ENCODE measurements at regions not wholly inside any gene's neighbourhood (a gene's known extent, or its start where the extent isn't known, plus 50 kb on each side); places are given as distances from the start of the nearest gene placed in this dataset.
A peak's percentile ranks its signal among the peaks of the same experiment; 100 is the strongest.
"Not testable (repeated sequence)": the region's sequence is repeated elsewhere in the genome, so short reads cannot be mapped to it uniquely, and the experiment has no call there.

GRCh38 chr5:126030698-126031097, 392.5 kb upstream of the GRAMD2B start:
- DNase-seq (ENCODE audit: low read depth, low spot score), result no peak
- in situ Hi-C loops (cut with HindIII; ENCODE audit: low pct_unique_long_range_greater_than_20kb, low sequenced_read_pairs), result no loop called here

GRCh38 chr5:126031989-126032716, 391.1 kb upstream of the GRAMD2B start:
- peak; percentile 10 for DNase-seq (ENCODE audit: low read depth, low spot score)

GRCh38 chr5:126043688-126044087, 379.5 kb upstream of the GRAMD2B start:
- in situ Hi-C loops (cut with HindIII; ENCODE audit: low pct_unique_long_range_greater_than_20kb, low sequenced_read_pairs), result no loop called here
- DNase-seq (ENCODE audit: low read depth, low spot score), result peak; percentile 7

More at GRCh38 chr5:126031989-126032716, 391.1 kb upstream of the GRAMD2B start:
- in situ Hi-C loops (cut with HindIII; ENCODE audit: low pct_unique_long_range_greater_than_20kb, low sequenced_read_pairs), result no loop called here

- peak; percentile 92 for DNase-seq (ENCODE audit: low read depth, low spot score)
- in situ Hi-C loops (cut with HindIII; ENCODE audit: low pct_unique_long_range_greater_than_20kb, low sequenced_read_pairs), result no loop called here
Measured at GRCh38 chr5:126044111-126044668, 379.0 kb upstream of the GRAMD2B start.

GRCh38 chr5:126044931-126045565, 378.2 kb upstream of the GRAMD2B start:
- DNase-seq (ENCODE audit: low read depth, low spot score), result peak; percentile 11
- in situ Hi-C loops (cut with HindIII; ENCODE audit: low pct_unique_long_range_greater_than_20kb, low sequenced_read_pairs), result no loop called here

GRCh38 chr5:126046318-126046717, 376.9 kb upstream of the GRAMD2B start:
- in situ Hi-C loops (cut with HindIII; ENCODE audit: low pct_unique_long_range_greater_than_20kb, low sequenced_read_pairs), result no loop called here
- no peak for DNase-seq (ENCODE audit: low read depth, low spot score)

GRCh38 chr5:126046846-126047571, 376.2 kb upstream of the GRAMD2B start:
- in situ Hi-C loops (cut with HindIII; ENCODE audit: low pct_unique_long_range_greater_than_20kb, low sequenced_read_pairs), result no loop called here
- DNase-seq (ENCODE audit: low read depth, low spot score), result no peak

GRCh38 chr5:126052120-126052519, 371.1 kb upstream of the GRAMD2B start:
- in situ Hi-C loops (cut with HindIII; ENCODE audit: low pct_unique_long_range_greater_than_20kb, low sequenced_read_pairs), result no loop called here
- no peak for DNase-seq (ENCODE audit: low read depth, low spot score)

GRCh38 chr5:126052791-126053190, 370.4 kb upstream of the GRAMD2B start:
- no peak for DNase-seq (ENCODE audit: low read depth, low spot score)
- in situ Hi-C loops (cut with HindIII; ENCODE audit: low pct_unique_long_range_greater_than_20kb, low sequenced_read_pairs), result no loop called here

- in situ Hi-C loops (cut with HindIII; ENCODE audit: low pct_unique_long_range_greater_than_20kb, low sequenced_read_pairs), result no loop called here
- no peak for DNase-seq (ENCODE audit: low read depth, low spot score)
Measured at GRCh38 chr5:126053630-126054029, 369.6 kb upstream of the GRAMD2B start.

GRCh38 chr5:126054577-126055347, 368.4 kb upstream of the GRAMD2B start:
- DNase-seq (ENCODE audit: low read depth, low spot score), result peak; percentile 8
- in situ Hi-C loops (cut with HindIII; ENCODE audit: low pct_unique_long_range_greater_than_20kb, low sequenced_read_pairs), result no loop called here

- in situ Hi-C loops (cut with HindIII; ENCODE audit: low pct_unique_long_range_greater_than_20kb, low sequenced_read_pairs), result no loop called here
Measured at GRCh38 chr5:126055348-126055729, 367.9 kb upstream of the GRAMD2B start.

GRCh38 chr5:126056352-126056751, 366.9 kb upstream of the GRAMD2B start:
- in situ Hi-C loops (cut with HindIII; ENCODE audit: low pct_unique_long_range_greater_than_20kb, low sequenced_read_pairs), result no loop called here
- DNase-seq (ENCODE audit: low read depth, low spot score), result no peak

More at GRCh38 chr5:126055348-126055729, 367.9 kb upstream of the GRAMD2B start:
- no peak for DNase-seq (ENCODE audit: low read depth, low spot score)

- in situ Hi-C loops (cut with HindIII; ENCODE audit: low pct_unique_long_range_greater_than_20kb, low sequenced_read_pairs), result no loop called here
- DNase-seq (ENCODE audit: low read depth, low spot score), result no peak
Measured at GRCh38 chr5:126056851-126057622, 366.2 kb upstream of the GRAMD2B start.

- DNase-seq (ENCODE audit: low read depth, low spot score); in situ Hi-C loops (cut with HindIII; ENCODE audit: low pct_unique_long_range_greater_than_20kb, low sequenced_read_pairs): not testable (repeated sequence)
Measured at GRCh38 chr5:126058392-126058791, 364.8 kb upstream of the GRAMD2B start.

- in situ Hi-C loops (cut with HindIII; ENCODE audit: low pct_unique_long_range_greater_than_20kb, low sequenced_read_pairs), result no loop called here
- DNase-seq (ENCODE audit: low read depth, low spot score), result no peak
Measured at GRCh38 chr5:126062398-126063221, 360.6 kb upstream of the GRAMD2B start.
